Suprapubic skin (tissue), 4 donors: ENCODE measurements at regions not wholly inside any gene's neighbourhood (a gene's known extent, or its start where the extent isn't known, plus 50 kb on each side); places are given as distances from the start of the nearest gene placed in this dataset.

Experiments used
- DNase-seq, 2 donors: peaks; one replicate each; pipeline ENCODE4 v3.0.0-alpha.2; 2019; ENCODE audit warnings: low spot score in 2 of 2
- H3K27ac ChIP-seq: fragments of 200-600 bp; sonication (generic); one replicate; pipeline ENCODE4 v1.5.1; 2019
- H3K27me3 ChIP-seq: fragments of 200-600 bp; sonication (generic); one replicate; pipeline ENCODE4 v1.5.1; 2019
- H3K36me3 ChIP-seq: fragments of 200-600 bp; sonication (generic); one replicate; pipeline ENCODE4 v1.5.1; 2019
- H3K4me1 ChIP-seq: fragments of 200-600 bp; sonication (generic); one replicate; pipeline ENCODE4 v1.5.1; 2019
- H3K4me3 ChIP-seq: fragments of 200-600 bp; sonication (generic); one replicate; pipeline ENCODE4 v1.5.1; 2019; ENCODE audit warnings: mild to moderate bottlenecking
- H3K9me3 ChIP-seq: fragments of 200-600 bp; sonication (generic); one replicate; pipeline ENCODE4 v1.5.1; 2019
- CTCF ChIP-seq, 2 donors: fragments of 200-600 bp in 1 of 2; fragments of 450-650 bp in 1 of 2; sonication (generic) in 1 of 2; IDR thresholded peaks; one replicate each; pipeline ENCODE4 v1.5.1; 2016 to 2019; ENCODE audit warnings: antibody characterized with exemption in 2 of 2, mild to moderate bottlenecking in 1 of 2, moderate library complexity in 1 of 2
- EP300 ChIP-seq: sonication (generic); formaldehyde crosslinking; IDR thresholded peaks from one replicate; pipeline ENCODE4 v1.6.1; 2017; ENCODE audit warnings: antibody characterized with exemption
- POLR2A ChIP-seq, 2 donors: fragments of 450-650 bp; IDR thresholded peaks; one replicate each; pipeline ENCODE4 v1.6.1; 2017; ENCODE audit warnings: antibody characterized with exemption in 2 of 2, mild to moderate bottlenecking in 2 of 2, moderate library complexity in 2 of 2
- POLR2AphosphoS5 ChIP-seq, 3 donors: sonication (generic); formaldehyde crosslinking; IDR thresholded peaks; one replicate each; pipeline ENCODE4 v1.6.1; 2017; ENCODE audit warnings: antibody characterized with exemption in 3 of 3
- WGBS: methylation state at CpG from one replicate; pipeline ENCODE4 v1.1.5; 2018; 5-methylcytosine and 5-hydroxymethylcytosine counted together

DNA sequence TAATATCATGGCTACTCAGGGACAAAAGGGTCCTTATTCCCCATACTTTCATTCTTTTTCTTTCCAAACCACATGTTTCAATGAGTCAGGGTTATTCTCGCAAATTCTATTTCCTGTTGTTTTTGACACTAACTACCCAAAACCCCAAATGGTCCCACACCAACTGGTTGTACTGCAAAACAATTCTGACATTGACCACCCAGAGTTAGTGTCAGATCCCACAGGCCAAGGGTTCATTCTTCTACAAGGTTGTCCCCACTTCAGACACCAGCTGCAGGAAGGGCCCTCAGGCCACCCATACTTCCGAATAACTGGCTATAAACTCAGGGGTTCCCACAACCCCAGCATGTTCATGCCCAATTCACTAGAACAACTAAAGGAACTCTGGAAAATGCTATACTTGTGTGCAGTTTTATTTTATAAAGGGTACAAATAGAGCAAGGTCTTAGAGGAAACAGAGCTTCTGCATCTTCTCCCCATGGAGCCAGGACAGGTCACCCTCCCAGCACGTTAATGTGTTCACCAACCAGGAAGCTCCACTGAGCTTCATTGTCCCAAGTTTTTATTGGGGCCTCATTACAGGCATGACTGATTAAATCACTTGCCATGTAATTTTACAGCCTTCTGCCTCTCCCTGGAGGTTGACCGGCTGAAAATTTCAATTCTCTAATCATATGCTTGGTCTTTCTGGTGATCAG is 334.8 kb downstream of the DRD1 start:
- Histone ChIP-seq H3K27ac (no peak overlapping the region), H3K36me3 (no peaks in the 10 kb centered on the region), H3K9me3 (no peaks in the 10 kb centered on the region), H3K4me1 (no peaks in the 10 kb centered on the region), H3K4me3 (no peak overlapping the region), H3K27me3 (no peaks in the 10 kb centered on the region)
- 83% methylated on average over 4 of the region's 4 CpGs for WGBS
- DNase-seq: no peak
- TF ChIP-seq POLR2AphosphoS5 (IDR thresholded peaks at IDR 0.05) (no peak), EP300 (no peak), CTCF (IDR thresholded peaks at IDR 0.05) (no peak)

GRCh38 chr5:175107865-175108264 is 336.1 kb downstream of the DRD1 start:
- Histone ChIP-seq H3K4me3 (no peak overlapping the region), H3K36me3 (no peaks in the 10 kb centered on the region), H3K27ac (no peak overlapping the region), H3K4me1 (no peaks in the 10 kb centered on the region), H3K27me3 (no peaks in the 10 kb centered on the region), H3K9me3 (no peaks in the 10 kb centered on the region)
- no peak for DNase-seq
- WGBS: 54% methylated on average over 5 of the region's 5 CpGs
- TF ChIP-seq POLR2AphosphoS5 (IDR thresholded peaks at IDR 0.05) (no peak), EP300 (no peak), POLR2A (IDR thresholded peaks at IDR 0.05) (no peak), CTCF (IDR thresholded peaks at IDR 0.05) (no peak)

DNA sequence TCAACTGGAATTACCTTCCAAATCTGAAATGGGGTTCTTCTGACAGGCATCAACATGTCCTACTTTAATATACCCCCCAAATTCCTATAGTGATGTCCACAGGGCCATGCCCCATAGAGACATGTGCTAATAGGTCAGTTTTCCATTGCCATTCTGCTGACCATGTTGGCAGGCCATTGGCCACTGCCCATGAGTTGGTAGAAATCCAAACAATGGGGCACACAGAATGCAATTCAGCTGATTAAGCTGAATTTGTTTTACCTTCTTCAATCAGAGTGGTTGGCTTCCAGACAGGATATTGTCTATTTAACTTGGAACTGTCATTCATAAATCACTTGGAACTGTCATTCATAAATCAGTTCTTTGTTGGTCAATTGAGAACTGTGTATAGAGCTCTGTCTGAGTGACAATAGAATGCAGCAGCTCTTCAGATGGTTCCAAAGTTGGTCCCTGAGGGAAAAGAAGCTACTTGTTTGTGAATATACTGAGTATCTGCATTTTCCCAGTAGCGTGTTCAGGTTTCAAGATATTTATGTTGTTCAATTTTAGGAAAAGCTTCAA is 336.9 kb downstream of the DRD1 start:
- no peak for TF ChIP-seq POLR2A (IDR thresholded peaks at IDR 0.05)
- Histone ChIP-seq H3K27me3 (no peaks in the 10 kb centered on the region), H3K9me3 (no peaks in the 10 kb centered on the region), H3K4me3 (no peak overlapping the region), H3K36me3 (no peaks in the 10 kb centered on the region), H3K4me1 (no peaks in the 10 kb centered on the region), H3K27ac (no peak overlapping the region)
- WGBS: 64% methylated on average over 1 of the region's 1 CpG
- DNase-seq: no peak

DNA sequence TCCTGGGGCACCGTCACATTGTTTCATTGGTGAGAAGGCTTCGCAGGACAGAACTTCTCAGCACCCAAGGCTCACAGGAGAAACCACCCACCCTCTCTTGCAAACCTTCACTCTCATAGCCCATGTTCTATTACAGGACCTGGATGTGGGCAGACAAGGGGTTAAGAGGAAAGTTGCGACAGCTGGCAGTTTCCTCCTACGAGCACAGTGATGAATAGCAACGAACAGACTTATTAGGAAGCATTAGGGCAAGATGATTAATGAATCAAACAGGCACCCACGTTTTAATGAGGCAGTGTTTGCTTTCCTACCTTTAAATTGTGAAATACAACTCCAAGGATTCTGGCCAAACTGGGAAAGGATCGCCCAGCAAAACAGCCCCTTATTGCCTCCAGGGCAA is 339.3 kb downstream of the DRD1 start:
- H3K4me3 ChIP-seq: no peak overlapping the region
- no peaks in the 10 kb centered on the region for H3K36me3 ChIP-seq
- 32% methylated on average over 7 of the region's 7 CpGs for WGBS
- H3K27ac ChIP-seq: no peak overlapping the region
- DNase-seq: no peak
- no peaks in the 10 kb centered on the region for H3K9me3 ChIP-seq
- no peaks in the 10 kb centered on the region for H3K27me3 ChIP-seq
- no peaks in the 10 kb centered on the region for H3K4me1 ChIP-seq
- TF ChIP-seq CTCF (IDR thresholded peaks at IDR 0.05): no peak
- TF ChIP-seq EP300: no peak
- no peak for TF ChIP-seq POLR2A (IDR thresholded peaks at IDR 0.05)
- TF ChIP-seq POLR2AphosphoS5 (IDR thresholded peaks at IDR 0.05): no peak

- WGBS: 41% methylated on average over 4 of the region's 4 CpGs
- H3K4me1 ChIP-seq: no peaks in the 10 kb centered on the region
- no peaks in the 10 kb centered on the region for H3K9me3 ChIP-seq
- H3K27ac ChIP-seq: no peak overlapping the region
- H3K4me3 ChIP-seq: no peak overlapping the region
- no peaks in the 10 kb centered on the region for H3K36me3 ChIP-seq
- no peak for DNase-seq
- no peak for TF ChIP-seq EP300
- no peak for TF ChIP-seq CTCF (IDR thresholded peaks at IDR 0.05)
- TF ChIP-seq POLR2AphosphoS5 (IDR thresholded peaks at IDR 0.05): no peak
- no peak for TF ChIP-seq POLR2A (IDR thresholded peaks at IDR 0.05)
- H3K27me3 ChIP-seq: no peaks in the 10 kb centered on the region
Observed at GRCh38 chr5:175103746-175104145, 340.2 kb downstream of the DRD1 start.

- no peaks in the 10 kb centered on the region for H3K9me3 ChIP-seq
- H3K27me3 ChIP-seq: no peaks in the 10 kb centered on the region
- H3K27ac ChIP-seq: no peak overlapping the region
- no peak for DNase-seq
- no peak overlapping the region for H3K4me3 ChIP-seq
- TF ChIP-seq POLR2A (IDR thresholded peaks at IDR 0.05) (no peak), CTCF (IDR thresholded peaks at IDR 0.05) (no peak), POLR2AphosphoS5 (IDR thresholded peaks at IDR 0.05) (no peak), EP300 (no peak)
- no peaks in the 10 kb centered on the region for H3K4me1 ChIP-seq
- no peaks in the 10 kb centered on the region for H3K36me3 ChIP-seq
Observed at GRCh38 chr5:175102717-175103116, 341.3 kb downstream of the DRD1 start.
